ENCODE measurements at regions not wholly inside any gene's neighbourhood (a gene's known extent, or its start where the extent isn't known, plus 50 kb on each side); places are given as distances from the start of the nearest gene placed in this dataset.

DNA sequence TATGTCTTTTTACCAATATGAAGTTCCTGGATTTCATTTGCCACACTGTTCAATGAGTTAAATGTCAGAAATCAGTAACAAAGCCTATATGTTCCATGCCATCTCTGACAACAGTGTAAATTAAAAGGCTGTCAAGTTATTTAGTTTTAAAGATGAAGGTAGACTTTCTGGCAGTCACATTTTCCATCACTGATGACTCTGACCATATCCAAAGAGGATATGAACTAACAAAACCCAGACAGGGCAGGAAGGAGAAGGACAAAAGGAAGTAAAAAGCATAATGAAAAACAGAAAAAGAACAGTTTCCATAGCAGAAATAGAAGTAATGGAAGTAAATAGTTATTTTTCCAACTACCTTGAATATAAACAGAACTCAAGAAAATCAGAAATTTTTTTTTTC lies 242.3 kb downstream of the UBE3D start:
- H3K36me3 ChIP-seq = no peaks in the 10 kb centered on the region
- DNase-seq (no peak), ATAC-seq (no peak)
- intact Hi-C loops (cut with DNase I) = no loop called here
- H3K27me3 ChIP-seq = no peaks in the 10 kb centered on the region
- TF ChIP-seq, protein P1, sequence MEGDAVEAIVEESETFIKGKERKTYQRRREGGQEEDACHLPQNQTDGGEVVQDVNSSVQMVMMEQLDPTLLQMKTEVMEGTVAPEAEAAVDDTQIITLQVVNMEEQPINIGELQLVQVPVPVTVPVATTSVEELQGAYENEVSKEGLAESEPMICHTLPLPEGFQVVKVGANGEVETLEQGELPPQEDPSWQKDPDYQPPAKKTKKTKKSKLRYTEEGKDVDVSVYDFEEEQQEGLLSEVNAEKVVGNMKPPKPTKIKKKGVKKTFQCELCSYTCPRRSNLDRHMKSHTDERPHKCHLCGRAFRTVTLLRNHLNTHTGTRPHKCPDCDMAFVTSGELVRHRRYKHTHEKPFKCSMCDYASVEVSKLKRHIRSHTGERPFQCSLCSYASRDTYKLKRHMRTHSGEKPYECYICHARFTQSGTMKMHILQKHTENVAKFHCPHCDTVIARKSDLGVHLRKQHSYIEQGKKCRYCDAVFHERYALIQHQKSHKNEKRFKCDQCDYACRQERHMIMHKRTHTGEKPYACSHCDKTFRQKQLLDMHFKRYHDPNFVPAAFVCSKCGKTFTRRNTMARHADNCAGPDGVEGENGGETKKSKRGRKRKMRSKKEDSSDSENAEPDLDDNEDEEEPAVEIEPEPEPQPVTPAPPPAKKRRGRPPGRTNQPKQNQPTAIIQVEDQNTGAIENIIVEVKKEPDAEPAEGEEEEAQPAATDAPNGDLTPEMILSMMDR (IDR thresholded peaks at IDR 0.05) = no peak
- no peaks in the 10 kb centered on the region for H3K4me1 ChIP-seq
- H3K4me3 ChIP-seq = no peak overlapping the region
- no peaks in the 10 kb centered on the region for H3K9me3 ChIP-seq
- no peak overlapping the region for H3K27ac ChIP-seq

DNA sequence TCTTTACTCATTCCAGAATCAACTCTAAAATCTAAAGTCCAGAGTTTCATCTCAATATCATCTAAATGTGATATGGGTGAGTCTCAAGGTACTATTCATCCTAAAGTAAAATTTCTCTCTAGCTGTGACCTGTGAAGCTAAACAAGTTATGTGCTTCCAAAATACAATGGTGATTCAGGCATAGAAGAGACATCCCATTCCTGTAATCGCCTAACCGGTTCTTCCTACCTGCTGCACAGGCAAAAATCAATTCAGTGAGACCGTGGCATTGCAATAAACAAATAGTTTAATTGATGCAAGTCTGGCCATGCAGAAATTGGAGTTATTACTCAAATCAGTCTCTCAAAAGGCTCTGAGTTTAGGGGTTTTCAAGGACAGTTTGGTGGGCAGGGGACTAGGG lies 232.8 kb downstream of the UBE3D start:
- ATAC-seq (no peak), DNase-seq (no peak)
- no peaks in the 10 kb centered on the region for H3K4me1 ChIP-seq
- H3K36me3 ChIP-seq = no peaks in the 10 kb centered on the region
- 95 to 96% methylated on average over 3 of the region's 3 CpGs for WGBS, 2 donors
- H3K9me3 ChIP-seq = no peaks in the 10 kb centered on the region
- TF ChIP-seq, protein P1 (IDR thresholded peaks at IDR 0.05) = no peak
- intact Hi-C loops (cut with DNase I) = no loop called here
- H3K27ac ChIP-seq = no peak overlapping the region
- no peaks in the 10 kb centered on the region for H3K27me3 ChIP-seq
- no peak overlapping the region for H3K4me3 ChIP-seq

DNA sequence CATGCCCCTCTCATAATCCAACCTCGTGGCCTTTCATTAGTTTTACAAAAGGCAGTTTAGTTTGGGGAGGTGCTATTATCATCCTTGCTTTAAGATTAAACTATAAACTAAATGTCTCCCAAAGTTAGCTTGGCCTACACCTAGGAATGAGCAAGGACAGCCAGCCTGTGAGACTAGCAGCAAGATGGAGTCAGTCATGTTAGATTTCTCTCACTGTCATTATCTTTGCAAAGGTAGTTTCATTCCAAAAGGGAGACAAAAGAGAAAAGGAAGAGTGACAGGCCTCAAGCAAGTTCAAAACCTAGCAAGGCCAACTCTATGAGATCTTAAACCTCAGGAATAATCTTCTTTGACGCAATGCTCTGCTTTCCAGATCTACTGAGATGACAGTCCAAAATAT lies 232.2 kb downstream of the UBE3D start:
- 66 to 76% methylated on average over 2 of the region's 2 CpGs for WGBS, 2 donors
- Histone ChIP-seq H3K9me3 (no peaks in the 10 kb centered on the region), H3K36me3 (no peaks in the 10 kb centered on the region), H3K27me3 (no peaks in the 10 kb centered on the region), H3K4me3 (no peak overlapping the region), H3K4me1 (no peaks in the 10 kb centered on the region), H3K27ac (no peak overlapping the region)
- intact Hi-C loops (cut with DNase I) = no loop called here
- TF ChIP-seq, protein P1 (IDR thresholded peaks at IDR 0.05) = no peak
- ATAC-seq (no peak), DNase-seq (no peak)

DNA sequence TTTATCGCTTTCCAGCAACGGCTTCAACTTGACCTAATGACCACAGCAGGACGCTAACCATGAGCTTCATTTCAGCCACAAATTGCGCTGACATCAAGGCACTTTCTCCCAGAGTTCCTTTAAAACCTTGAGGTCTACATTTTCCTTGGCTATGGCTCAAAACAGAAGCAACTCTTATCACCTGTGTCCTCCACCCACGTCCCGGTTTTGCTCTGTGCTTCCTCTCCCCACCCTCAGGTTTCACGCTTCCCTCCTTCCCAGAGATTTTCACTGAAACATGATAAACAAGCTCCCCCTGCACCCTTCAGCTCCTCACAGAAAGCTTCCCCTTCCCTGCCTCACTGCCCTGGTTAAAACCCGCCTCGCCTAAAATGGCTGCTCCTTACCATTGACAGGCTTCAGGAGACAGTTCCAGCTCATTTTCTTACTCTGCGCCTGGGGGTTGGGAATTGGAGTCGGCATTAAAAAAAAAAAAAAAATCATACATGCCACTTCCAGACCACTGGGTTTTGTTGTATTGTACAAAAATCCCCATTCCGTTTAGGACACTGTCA lies 229.5 kb downstream of the UBE3D start:
- Histone ChIP-seq H3K4me1 (no peaks in the 10 kb centered on the region), H3K27ac (no peak overlapping the region), H3K36me3 (no peaks in the 10 kb centered on the region), H3K9me3 (no peaks in the 10 kb centered on the region), H3K27me3 (no peaks in the 10 kb centered on the region), H3K4me3 (no peak overlapping the region)
- intact Hi-C loops (cut with DNase I) = no loop called here
- no peak for ATAC-seq
- no peak for DNase-seq
- TF ChIP-seq, protein P1 (IDR thresholded peaks at IDR 0.05) = no peak
- 53 to 62% methylated on average over 12 of the region's 12 CpGs for WGBS, 2 donors

All from heart right ventricle (tissue), 16 donors.